ENCODE measurements at regions not wholly inside any gene's neighbourhood (a gene's known extent, or its start where the extent isn't known, plus 50 kb on each side); places are given as distances from the start of the nearest gene placed in this dataset.
"Not testable (repeated sequence)": the region's sequence is repeated elsewhere in the genome, so short reads cannot be mapped to it uniquely, and the experiment has no call there.

- no peak for DNase-seq
Measured at GRCh38 chr2:147351784-147352183, 493.0 kb upstream of the ACVR2A start.

DNA sequence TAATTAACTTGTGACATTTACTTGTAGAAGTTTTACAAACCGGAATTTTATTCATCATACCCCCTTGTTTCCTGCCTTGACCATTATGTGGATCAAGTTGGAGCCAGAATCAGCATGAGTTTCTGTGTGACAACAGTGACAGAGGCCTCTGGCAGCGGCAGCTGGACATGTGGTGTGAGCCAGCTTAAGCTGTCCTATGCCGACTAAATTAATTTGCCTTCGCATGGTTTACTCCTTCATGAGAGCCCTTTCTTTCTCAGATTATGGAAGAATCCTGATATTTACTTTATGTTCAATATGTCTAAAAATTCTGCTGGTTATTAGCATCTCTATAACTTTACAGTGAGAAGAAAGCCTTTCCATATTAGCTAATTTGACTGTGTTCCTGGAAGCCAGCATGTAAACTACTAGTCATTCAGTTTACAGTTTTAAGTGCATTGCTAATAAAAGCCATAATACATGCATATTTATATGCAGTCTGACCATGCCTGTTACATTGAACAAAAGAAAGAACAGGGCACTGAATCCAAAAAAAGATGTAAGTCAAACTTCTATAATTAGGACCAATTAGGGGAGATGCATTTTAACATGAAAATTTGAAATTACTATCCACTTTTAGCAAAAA is 495.8 kb upstream of the ACVR2A start:
- no peak for DNase-seq

DNA sequence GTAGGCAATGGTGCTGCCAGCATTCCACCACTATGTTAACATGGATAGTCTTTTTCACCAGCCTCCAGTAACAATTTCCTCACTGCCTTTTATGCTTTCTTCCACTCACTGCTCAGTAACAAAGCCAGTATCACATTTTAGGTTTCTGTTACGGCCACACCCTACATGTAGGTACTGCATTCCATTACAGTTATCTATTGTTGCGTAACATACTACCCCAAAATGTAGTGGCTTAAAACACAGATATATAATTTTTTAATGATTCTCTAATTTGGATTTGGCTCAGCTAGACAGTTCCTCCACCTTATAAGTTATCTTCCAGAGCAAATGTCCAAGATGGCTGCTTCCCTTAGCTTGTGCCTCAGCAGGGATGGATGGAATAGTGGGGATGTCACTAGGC is 498.7 kb upstream of the ACVR2A start:
- no peak for DNase-seq

GRCh38 chr2:147345246-147345645 is 499.6 kb upstream of the ACVR2A start:
- no peak for DNase-seq

GRCh38 chr2:147342329-147342728 is 502.5 kb upstream of the ACVR2A start:
- no peak for DNase-seq

DNA sequence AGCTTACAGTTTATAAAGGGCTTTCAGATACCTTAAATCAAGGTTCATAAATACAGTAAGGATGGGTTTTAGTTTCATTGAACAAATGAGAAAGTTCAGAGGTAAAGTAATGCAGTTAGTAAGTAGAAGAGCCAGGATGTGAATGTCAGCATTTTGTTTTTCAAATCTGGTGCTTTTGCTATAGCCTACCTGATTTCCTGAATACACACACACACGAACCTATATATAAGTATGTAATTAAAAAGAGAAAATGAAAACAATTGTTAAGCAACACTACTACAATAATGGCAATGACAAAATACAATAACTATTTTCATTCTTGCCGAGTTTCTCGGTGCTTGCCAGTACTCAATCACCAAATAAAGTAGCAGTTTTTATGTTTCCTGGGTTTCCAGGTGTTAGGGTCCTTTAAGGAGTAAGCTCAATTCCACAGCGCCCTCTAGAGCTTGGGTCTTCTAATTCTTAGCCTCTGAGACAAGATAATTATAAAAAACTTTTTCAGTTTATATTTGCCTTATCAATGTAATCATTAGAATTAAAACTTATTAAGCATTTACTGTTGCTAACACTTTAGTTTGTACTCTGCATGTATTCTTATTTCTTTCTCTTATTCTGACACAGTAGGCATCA is 512.9 kb upstream of the ACVR2A start:
- peak; percentile 63 for DNase-seq

DNA sequence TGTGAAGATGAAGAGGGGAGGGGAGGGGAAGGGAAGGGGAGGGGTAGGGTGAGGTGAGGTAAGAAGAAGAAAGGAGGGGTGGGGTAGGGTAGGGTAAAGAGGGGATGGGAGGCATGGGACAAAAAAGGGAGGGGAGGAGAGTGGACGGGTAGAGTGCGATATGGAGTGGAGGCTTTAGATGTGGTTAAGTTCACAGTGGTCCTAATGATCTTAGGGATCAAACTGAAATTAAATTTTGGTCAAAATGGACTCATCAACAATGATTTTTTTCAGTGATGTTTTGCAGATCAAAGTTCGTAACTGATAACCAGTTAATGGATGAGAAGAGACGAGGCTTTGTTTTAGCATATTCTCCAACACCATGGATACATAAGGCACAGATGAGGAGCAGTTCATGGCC is 513.9 kb upstream of the ACVR2A start:
- no peak for DNase-seq

- DNase-seq = peak; percentile 12
Measured at GRCh38 chr2:147327613-147328012, 517.2 kb upstream of the ACVR2A start.

GRCh38 chr2:147325990-147326389 is 518.8 kb upstream of the ACVR2A start:
- no peak for DNase-seq

- no peak for DNase-seq
Measured at GRCh38 chr2:147320146-147320545, 524.7 kb upstream of the ACVR2A start.

DNA sequence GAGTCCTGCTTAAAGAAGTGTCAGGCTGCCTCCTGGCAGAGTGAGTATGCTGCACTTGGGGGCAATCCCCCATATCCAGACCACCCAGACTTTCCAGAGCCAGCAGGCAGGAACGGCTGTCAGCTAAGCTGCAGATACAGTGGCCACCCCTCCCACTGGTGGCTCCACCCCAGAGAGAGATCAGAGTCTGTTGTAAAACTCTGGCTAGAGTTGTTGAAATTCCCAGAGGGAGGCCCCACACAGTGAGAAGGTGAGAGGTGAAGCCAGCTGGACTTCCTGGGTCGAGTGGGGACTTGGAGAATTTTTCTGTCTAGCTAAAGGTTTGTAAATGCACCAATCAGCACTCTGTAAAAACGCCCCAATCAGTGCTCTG is 533.8 kb upstream of the ACVR2A start:
- DNase-seq = no peak

DNA sequence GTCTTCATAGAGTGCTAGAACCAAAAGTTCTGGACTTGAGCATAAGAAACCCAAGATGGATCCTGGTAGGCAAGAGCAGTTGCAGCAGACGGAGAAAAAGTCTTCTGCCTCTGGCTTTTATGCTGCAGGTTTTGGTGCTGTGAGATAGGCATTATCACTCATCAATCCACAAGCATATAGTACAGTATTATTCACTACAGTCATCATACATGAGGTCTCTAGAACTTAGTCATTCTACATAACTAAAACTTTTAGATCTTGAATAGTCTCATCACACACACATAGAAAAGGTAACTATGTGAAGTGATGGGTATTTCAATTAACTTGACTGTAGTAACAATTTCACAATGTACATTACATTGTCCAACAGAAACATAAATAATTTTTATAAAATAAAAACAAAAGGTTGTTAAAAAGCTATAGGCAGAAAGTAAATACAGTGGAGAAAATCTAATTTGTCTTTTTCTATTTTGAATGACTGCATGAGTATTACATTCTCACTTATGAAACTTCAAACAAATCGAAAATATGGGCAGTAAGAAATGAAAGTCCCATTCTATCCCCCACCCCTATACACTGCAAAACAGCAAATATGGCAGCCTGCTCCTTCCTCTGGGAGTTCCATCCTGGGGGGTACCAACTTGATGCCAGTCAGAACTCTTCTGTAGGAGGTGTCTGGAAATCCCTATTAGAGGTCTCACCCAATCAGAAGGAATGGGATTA is 534.3 kb upstream of the ACVR2A start:
- DNase-seq = no peak

GRCh38 chr2:147297820-147298219 is 547.0 kb upstream of the ACVR2A start:
- peak; percentile 55 for DNase-seq

DNA sequence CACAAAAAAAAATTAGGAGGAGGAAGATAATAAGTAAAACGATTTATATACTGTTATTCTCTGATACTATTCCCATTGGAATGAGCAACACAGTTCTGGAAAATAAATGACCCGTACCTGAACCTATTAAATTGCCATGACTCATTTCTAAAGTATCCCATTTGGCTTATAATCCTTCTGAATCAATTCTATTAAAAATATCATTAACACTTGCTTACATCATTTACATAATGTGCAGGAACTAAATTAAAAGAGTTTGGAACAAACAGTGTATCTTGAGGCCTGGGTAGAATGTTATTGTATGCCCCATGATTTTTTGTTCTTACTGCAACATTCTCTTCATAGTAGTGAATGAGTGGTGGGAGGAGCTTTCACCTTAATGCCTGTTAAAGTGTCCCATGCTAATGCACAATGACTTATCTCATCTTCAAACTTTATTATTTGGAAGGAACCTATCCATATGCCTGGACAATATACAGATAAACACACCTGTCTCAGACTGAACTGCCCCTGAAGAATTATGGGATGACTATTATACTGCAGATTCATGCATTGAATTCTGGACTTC is 549.9 kb upstream of the ACVR2A start:
- DNase-seq = no peak

DNA sequence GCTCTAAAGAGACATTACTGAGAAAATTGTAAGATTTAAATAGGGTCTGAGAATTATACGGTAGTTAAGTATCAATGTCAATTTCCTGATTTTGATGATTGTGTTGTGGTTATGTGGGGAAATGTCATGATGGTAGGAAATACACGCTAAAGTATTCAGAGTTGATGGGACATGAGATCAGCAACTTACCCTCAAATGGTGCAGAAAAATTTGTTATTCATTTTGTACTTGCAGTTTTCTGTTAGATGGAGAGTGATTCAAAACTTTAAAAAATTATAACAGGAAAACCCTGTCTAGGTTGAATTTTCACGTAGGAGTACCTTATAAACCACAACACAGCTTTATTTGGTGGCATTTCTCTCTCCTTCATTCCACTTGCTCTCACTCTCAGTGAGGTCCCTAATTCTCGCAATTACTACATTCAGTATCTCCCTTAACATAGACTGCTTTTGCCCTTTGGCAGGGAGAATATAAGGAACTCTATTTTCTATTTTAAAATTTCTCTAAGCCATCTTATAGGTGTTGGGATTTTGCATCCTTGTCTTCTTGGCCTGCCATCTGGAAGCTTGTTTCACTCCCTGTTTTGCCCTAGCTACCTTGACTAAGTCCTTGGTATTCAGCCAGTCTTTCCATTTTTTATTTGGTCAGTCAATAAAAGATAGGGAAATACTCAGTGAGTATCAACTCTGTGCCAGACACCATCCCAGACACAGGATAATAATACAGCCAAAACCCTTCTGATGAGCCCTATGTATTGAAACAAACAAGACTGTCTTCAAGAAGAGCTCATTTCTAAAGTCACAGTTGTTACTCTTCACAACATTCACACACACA is 550.6 kb upstream of the ACVR2A start:
- peak; percentile 28 for DNase-seq

- peak; percentile 70 for DNase-seq
Measured at GRCh38 chr2:147288131-147288530, 556.7 kb upstream of the ACVR2A start.

DNA sequence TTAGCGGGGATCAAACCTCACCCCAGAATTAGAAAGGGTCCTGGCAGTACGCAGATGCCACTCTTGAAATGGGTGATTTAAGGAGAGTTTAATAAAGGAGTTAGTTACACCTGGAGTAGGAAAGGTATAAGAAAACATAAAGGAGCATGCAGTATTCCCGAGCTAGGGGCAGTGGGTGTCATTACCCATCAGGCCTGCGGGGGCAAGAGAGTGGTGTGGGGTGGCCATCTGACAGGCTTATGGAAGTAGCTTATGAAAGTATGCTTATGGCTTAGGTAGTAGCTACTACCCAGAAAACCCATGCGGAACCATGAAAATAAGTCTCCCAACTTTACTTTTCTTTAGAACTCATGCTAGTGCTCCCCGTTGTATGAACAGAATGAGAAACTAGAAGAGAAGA is 568.9 kb upstream of the ACVR2A start:
- no peak for DNase-seq

- DNase-seq = no peak
Measured at GRCh38 chr2:147273628-147274027, 571.2 kb upstream of the ACVR2A start.

- DNase-seq = no peak
Measured at GRCh38 chr2:147273106-147273505, 571.7 kb upstream of the ACVR2A start.

DNA sequence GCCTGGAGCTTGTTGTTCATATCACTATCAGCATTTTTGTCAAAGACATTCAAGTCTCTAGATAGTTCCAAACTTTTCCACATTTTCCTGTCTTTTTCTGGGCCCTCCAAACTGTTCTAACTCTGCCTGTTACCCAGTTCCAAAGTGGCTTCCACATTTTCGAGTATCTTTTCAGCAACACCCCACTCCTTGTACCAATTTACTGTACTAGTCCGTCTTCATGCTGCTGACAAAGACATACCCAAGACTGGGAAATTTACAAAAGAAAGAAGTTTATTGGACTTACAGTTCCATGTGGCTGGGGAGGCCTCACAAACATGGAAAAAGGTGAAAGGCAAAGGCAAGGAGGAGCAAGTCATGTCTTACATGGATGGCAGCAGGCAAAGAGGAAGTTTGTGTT is 575.2 kb upstream of the ACVR2A start:
- DNase-seq = not testable (repeated sequence)

DNA sequence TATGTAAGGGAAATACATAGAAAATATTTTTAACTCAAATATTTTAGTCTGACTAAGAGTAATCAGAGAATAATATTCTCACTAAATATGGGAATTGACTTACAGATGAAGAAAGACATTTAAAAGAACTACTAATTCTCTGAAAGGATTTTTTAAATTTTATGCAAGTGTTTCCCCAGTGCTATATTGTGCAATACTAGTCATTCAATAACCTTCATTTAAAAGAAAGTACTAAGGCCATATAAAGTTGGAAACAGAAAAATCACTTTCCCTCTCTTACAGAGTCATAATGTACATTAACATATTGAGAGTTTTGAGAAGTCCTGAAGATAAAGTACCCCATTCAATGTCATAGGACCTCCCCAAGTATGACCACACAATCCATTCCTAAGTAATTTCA is 584.6 kb upstream of the ACVR2A start:
- no peak for DNase-seq

DNA sequence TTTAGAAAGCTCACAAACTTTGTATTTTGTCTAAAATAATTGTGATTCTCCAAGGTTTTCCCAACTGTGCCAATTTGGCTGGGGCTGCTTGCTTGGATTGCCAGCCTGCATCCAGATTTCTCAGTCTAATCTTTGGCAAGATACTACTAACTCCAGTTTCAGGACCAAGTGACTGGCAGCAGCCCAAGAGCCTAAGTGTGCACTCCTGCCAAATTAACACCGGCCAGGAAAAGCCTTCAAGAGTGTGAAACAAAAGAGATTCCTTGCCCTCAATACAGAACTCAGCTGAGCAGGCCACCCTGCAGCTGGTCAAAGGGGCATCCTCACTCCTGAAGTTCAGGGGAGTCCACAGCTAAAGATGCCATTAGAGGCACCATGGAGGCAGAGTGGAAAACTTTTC is 589.0 kb upstream of the ACVR2A start:
- no peak for DNase-seq

GRCh38 chr2:147250652-147251356 is 594.0 kb upstream of the ACVR2A start:
- no peak for DNase-seq

Data from CD4-positive, alpha-beta T cell treated with Interleukin-10 for 1 hour (primary cell).